ENCODE measurements at regions not wholly inside any gene's neighbourhood (a gene's known extent, or its start where the extent isn't known, plus 50 kb on each side); places are given as distances from the start of the nearest gene placed in this dataset.

- TF ChIP-seq POLR2AphosphoS5 (IDR thresholded peaks at IDR 0.05; ENCODE audit: borderline replicate concordance, low read depth, low read length) (no peak), EZH2 (IDR thresholded peaks at IDR 0.05) (no peak)
Measured at GRCh38 chr7:135844903-135845302, 96.3 kb upstream of the FAM180A start.

Data from SK-N-MC (cell line).